ENCODE measurements at regions not wholly inside any gene's neighbourhood (a gene's known extent, or its start where the extent isn't known, plus 50 kb on each side); places are given as distances from the start of the nearest gene placed in this dataset.

DNA sequence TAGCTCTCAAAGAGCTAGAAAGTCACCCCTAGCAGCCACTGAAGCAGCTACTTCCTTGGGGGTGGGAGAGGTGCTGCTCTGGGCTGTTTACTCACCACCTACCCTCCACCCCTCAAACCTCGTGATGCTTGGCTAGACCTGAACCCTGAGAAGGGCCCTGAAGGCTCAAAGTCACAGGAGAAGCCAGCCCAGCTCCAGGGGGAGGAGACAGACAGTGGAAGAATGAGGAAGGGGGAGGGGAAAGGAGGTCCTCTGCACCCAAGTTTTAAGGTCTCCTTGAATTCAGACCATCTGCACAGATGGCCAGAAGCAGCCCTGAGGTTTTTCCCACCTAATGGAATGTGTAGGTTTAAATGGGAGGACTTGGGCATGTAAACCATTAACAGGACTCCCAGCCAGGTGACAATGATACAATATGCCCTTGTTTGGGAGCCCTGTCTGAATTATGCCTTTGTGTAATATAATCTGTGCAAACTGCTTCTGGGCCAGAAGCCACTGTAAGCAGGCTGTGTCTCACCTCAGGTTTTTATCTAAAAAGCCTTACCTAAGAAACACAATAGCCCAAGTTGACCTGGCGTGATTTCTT, 180.5 kb downstream of the PIK3R1 start (continued):
- TF ChIP-seq, protein P1, sequence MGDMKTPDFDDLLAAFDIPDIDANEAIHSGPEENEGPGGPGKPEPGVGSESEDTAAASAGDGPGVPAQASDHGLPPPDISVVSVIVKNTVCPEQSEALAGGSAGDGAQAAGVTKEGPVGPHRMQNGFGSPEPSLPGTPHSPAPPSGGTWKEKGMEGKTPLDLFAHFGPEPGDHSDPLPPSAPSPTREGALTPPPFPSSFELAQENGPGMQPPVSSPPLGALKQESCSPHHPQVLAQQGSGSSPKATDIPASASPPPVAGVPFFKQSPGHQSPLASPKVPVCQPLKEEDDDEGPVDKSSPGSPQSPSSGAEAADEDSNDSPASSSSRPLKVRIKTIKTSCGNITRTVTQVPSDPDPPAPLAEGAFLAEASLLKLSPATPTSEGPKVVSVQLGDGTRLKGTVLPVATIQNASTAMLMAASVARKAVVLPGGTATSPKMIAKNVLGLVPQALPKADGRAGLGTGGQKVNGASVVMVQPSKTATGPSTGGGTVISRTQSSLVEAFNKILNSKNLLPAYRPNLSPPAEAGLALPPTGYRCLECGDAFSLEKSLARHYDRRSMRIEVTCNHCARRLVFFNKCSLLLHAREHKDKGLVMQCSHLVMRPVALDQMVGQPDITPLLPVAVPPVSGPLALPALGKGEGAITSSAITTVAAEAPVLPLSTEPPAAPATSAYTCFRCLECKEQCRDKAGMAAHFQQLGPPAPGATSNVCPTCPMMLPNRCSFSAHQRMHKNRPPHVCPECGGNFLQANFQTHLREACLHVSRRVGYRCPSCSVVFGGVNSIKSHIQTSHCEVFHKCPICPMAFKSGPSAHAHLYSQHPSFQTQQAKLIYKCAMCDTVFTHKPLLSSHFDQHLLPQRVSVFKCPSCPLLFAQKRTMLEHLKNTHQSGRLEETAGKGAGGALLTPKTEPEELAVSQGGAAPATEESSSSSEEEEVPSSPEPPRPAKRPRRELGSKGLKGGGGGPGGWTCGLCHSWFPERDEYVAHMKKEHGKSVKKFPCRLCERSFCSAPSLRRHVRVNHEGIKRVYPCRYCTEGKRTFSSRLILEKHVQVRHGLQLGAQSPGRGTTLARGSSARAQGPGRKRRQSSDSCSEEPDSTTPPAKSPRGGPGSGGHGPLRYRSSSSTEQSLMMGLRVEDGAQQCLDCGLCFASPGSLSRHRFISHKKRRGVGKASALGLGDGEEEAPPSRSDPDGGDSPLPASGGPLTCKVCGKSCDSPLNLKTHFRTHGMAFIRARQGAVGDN (CRISPR knock-in tag; IDR thresholded peaks at IDR 0.05): no peak
- TF ChIP-seq SUZ12 (IDR thresholded peaks at IDR 0.05; ENCODE audit: low read depth, low read length) (no peak), CREM (IDR thresholded peaks at IDR 0.05) (peak; percentile 8; the same call in 1 of the 2 replicates), CREM (CRISPR knock-in tag; IDR thresholded peaks at IDR 0.05) (no peak), SP1 (IDR thresholded peaks at IDR 0.05) (no peak), SP1 (CRISPR knock-in tag; IDR thresholded peaks at IDR 0.05) (no peak), MXD4 (CRISPR knock-in tag; IDR thresholded peaks at IDR 0.05) (no peak), ZNF337 (CRISPR knock-in tag; IDR thresholded peaks at IDR 0.05; ENCODE audit: borderline replicate concordance, low read depth) (no peak), ZNF10 (CRISPR knock-in tag; IDR thresholded peaks at IDR 0.05; ENCODE audit: borderline replicate concordance, low read depth) (no peak), ZNF567 (CRISPR knock-in tag; IDR thresholded peaks at IDR 0.05; ENCODE audit: borderline replicate concordance) (no peak), ISX (CRISPR knock-in tag; conservative IDR thresholded peaks at IDR 0.05) (no peak), SNRNP70 (IDR thresholded peaks at IDR 0.05; ENCODE audit: low read depth, low read length) (no peak)
- TF ChIP-seq, protein P2, sequence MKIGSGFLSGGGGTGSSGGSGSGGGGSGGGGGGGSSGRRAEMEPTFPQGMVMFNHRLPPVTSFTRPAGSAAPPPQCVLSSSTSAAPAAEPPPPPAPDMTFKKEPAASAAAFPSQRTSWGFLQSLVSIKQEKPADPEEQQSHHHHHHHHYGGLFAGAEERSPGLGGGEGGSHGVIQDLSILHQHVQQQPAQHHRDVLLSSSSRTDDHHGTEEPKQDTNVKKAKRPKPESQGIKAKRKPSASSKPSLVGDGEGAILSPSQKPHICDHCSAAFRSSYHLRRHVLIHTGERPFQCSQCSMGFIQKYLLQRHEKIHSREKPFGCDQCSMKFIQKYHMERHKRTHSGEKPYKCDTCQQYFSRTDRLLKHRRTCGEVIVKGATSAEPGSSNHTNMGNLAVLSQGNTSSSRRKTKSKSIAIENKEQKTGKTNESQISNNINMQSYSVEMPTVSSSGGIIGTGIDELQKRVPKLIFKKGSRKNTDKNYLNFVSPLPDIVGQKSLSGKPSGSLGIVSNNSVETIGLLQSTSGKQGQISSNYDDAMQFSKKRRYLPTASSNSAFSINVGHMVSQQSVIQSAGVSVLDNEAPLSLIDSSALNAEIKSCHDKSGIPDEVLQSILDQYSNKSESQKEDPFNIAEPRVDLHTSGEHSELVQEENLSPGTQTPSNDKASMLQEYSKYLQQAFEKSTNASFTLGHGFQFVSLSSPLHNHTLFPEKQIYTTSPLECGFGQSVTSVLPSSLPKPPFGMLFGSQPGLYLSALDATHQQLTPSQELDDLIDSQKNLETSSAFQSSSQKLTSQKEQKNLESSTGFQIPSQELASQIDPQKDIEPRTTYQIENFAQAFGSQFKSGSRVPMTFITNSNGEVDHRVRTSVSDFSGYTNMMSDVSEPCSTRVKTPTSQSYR (CRISPR knock-in tag; IDR thresholded peaks at IDR 0.05; ENCODE audit: borderline replicate concordance): no peak; the same call in 1 of the 2 replicates
- TF ChIP-seq, protein P3, sequence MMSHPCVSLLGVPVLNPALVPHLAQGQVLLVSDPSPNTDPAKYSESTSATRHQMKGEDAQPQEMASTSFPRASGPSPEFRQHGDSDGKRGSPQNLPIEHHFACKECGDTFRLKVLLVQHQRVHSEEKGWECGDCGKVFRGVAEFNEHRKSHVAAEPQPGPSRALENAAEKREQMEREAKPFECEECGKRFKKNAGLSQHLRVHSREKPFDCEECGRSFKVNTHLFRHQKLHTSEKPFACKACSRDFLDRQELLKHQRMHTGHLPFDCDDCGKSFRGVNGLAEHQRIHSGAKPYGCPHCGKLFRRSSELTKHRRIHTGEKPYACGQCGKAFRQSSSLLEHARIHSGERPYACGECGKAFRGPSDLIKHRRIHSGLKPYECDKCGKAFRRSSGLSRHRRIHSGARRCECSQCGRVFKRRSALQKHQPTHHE (CRISPR knock-in tag; IDR thresholded peaks at IDR 0.05; ENCODE audit: borderline replicate concordance): no peak
- TF ChIP-seq, protein P4, sequence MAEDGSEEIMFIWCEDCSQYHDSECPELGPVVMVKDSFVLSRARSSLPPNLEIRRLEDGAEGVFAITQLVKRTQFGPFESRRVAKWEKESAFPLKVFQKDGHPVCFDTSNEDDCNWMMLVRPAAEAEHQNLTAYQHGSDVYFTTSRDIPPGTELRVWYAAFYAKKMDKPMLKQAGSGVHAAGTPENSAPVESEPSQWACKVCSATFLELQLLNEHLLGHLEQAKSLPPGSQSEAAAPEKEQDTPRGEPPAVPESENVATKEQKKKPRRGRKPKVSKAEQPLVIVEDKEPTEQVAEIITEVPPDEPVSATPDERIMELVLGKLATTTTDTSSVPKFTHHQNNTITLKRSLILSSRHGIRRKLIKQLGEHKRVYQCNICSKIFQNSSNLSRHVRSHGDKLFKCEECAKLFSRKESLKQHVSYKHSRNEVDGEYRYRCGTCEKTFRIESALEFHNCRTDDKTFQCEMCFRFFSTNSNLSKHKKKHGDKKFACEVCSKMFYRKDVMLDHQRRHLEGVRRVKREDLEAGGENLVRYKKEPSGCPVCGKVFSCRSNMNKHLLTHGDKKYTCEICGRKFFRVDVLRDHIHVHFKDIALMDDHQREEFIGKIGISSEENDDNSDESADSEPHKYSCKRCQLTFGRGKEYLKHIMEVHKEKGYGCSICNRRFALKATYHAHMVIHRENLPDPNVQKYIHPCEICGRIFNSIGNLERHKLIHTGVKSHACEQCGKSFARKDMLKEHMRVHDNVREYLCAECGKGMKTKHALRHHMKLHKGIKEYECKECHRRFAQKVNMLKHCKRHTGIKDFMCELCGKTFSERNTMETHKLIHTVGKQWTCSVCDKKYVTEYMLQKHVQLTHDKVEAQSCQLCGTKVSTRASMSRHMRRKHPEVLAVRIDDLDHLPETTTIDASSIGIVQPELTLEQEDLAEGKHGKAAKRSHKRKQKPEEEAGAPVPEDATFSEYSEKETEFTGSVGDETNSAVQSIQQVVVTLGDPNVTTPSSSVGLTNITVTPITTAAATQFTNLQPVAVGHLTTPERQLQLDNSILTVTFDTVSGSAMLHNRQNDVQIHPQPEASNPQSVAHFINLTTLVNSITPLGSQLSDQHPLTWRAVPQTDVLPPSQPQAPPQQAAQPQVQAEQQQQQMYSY (CRISPR knock-in tag; IDR thresholded peaks at IDR 0.05): no peak

Measured in HepG2 (cell line).